KOPT-K1 (cell line): ENCODE measurements at regions not wholly inside any gene's neighbourhood (a gene's known extent, or its start where the extent isn't known, plus 50 kb on each side); places are given as distances from the start of the nearest gene placed in this dataset.

Experiments used
- H3K27ac ChIP-seq: fragments of 200-600 bp; sonication (generic); 2 replicates; pipeline ENCODE4 v1.5.1; 2016; ENCODE audit warnings: antibody characterized with exemption, mild to moderate bottlenecking, low read depth, low read length; ENCODE audit not compliant: poor library complexity, severe bottlenecking
- H3K36me3 ChIP-seq: fragments of 200-600 bp; sonication (generic); 2 replicates; pipeline ENCODE4 v1.5.1; 2017; ENCODE audit warnings: antibody characterized with exemption, mild to moderate bottlenecking, low read length, moderate library complexity; ENCODE audit not compliant: insufficient read depth
- H3K9me3 ChIP-seq: fragments of 200-600 bp; sonication (generic); 2 replicates; pipeline ENCODE4 v1.5.1; 2017; ENCODE audit warnings: antibody characterized with exemption, low read length, mild to moderate bottlenecking; ENCODE audit not compliant: insufficient read depth, poor library complexity, severe bottlenecking

- no peaks in the 10 kb centered on the region for H3K36me3 ChIP-seq
- H3K27ac ChIP-seq, result no peak overlapping the region
- H3K9me3 ChIP-seq, result no peaks in the 10 kb centered on the region
Measured at GRCh38 chr20:40809361-40809760, 120.3 kb upstream of the MAFB start.

- H3K9me3 ChIP-seq, result no peaks in the 10 kb centered on the region
- no peak overlapping the region for H3K27ac ChIP-seq
- no peaks in the 10 kb centered on the region for H3K36me3 ChIP-seq
Measured at GRCh38 chr20:40810332-40811000, 121.4 kb upstream of the MAFB start.

DNA sequence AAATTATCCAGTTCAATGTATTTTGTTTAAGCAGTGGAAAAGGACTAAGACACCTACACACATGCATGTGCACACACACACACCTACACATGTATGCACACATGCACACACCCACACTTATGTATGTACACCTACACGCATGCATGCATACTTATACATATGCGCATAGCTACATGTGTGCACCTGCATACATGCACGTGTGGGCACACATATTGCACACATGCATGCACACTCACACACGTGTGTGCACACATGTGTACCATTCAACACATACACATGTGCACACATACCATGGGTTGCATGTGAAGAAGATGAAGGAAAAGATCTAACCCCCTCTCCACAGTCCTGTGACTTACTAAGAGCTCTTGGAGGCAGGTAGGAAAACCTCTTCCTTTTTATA is 122.0 kb upstream of the MAFB start:
- H3K27ac ChIP-seq, result no peak overlapping the region
- no peaks in the 10 kb centered on the region for H3K9me3 ChIP-seq
- no peaks in the 10 kb centered on the region for H3K36me3 ChIP-seq

DNA sequence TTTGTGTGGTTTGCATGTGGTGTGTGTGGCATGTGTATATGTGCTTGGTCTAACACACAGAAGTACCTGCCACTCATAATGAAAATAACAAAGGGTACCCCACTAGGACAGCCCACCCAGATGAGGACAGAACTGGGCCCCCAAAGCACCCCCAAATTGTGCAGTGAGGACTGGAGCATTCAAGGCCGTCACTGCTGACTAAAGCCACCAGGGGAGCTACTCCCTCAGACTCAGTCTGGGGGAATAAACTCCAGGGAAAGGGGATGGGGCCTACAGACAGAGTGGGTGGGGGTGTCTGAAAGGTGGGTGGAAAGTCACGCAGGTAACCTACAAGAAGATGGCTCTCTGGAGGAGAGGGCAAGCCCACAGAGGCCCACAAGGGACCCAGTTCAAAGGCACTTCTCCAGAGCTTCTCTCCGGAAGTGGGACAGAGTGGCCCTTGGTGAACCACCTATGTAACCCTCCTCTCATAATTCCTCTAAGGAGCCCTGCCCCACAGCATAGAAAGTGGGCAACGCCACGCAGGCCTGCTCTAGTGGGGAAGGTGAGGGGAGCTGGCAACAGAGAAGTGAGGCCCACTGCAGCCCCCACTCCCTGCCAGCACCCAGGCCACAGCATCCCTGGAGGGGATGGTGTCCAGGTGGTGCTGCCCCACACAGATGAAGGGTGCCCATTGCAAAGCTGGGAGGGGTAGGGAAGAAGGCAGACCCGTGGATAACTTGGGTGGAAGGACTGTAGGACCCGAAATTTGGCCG is 122.8 kb upstream of the MAFB start:
- Histone ChIP-seq H3K27ac (no peak overlapping the region), H3K36me3 (no peaks in the 10 kb centered on the region), H3K9me3 (no peaks in the 10 kb centered on the region)

DNA sequence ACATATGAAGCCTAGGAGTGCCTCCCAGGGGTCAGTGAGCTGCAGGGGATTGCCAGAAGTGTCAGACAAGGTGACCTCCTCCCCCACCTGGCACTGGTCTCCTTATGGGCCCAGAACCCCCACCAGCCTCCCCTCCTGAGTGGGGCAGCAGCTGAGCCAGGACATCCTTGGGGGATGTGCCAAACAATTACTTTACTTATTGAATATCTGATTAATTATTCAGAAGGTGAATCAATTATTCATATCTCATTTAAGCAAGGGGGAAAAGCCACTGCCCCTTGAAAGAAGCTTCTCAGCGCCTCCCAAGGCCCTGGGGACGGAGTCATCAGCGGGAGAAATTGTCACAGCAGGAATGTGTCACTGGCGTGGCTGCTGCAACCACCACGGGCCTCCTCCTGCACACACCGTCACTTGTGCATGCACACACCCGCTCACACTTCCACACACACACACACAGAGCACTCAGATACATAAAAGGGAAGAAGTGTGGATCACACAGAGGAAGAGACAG is 123.4 kb upstream of the MAFB start:
- no peaks in the 10 kb centered on the region for H3K9me3 ChIP-seq
- H3K36me3 ChIP-seq, result no peaks in the 10 kb centered on the region
- no peak overlapping the region for H3K27ac ChIP-seq

DNA sequence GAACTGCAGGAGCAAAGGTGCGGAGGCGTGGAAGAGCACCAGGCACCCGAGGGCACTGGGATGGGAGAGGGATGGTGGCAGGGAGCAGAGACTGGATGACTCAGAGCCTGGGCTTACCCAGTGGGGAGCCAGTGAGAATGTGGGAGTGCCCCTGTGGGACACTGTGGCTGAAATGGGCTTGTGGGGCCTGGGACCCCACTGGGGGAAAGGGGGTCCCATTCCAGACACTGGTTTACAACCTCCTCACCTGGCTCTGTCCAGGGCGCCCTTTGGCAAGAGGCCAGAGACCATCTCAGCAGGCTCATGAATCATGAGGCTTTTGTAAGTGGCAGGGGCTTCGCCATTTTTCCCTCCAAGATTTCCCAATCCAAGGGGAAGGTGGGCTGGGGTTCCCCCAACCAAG is 124.0 kb upstream of the MAFB start:
- Histone ChIP-seq H3K9me3 (peaks cover 2% of the 10 kb centered on the region), H3K27ac (no peak overlapping the region), H3K36me3 (no peaks in the 10 kb centered on the region)

DNA sequence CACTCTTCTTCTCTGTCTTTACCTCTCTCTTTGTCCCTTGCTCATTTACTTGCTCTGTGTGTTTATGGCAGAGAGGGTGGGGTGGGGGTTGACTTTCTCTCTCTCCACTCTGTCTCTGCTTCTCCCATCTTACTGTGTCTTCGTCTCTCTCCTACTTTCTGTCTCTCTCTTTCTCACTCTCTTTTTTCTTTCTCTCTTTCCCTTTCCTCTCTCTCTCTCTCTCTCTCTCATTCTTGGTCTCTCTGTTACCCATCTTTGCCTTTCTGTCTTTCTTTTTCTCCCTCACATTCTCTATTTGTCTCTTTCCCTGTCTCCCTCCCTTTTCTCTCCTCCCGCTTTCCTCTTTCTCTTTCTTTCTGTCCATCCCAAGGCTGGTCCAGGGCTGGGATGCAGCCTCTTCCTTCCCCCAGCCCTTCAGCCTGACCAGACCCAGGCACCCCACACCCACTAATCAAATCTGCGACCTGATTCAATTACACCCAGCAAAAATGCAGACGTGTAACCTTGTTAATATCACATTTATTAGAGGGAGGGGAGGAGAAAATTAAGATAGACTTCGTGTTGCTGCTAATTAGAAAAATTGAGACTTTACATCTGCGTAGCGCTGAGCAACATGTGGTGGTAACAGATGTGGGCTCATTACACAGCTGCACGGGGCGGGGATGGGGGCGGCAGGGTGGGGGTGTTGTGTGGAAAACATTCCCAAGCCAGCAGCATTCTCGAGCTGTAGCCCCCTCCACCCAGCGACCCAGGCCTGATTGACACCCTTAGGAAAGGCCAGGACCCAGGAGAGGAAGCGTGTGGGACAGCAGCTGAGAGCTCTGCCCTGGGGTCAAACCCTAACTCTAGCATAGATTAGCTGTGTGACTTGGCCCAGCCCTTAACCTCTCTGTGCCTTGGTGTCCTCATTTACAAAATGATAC is 124.9 kb upstream of the MAFB start:
- H3K27ac ChIP-seq, result no peak overlapping the region
- H3K36me3 ChIP-seq, result no peaks in the 10 kb centered on the region
- H3K9me3 ChIP-seq, result peaks cover 10% of the 10 kb centered on the region

GRCh38 chr20:40814631-40814960 is 125.6 kb upstream of the MAFB start:
- Histone ChIP-seq H3K9me3 (peaks cover 10% of the 10 kb centered on the region), H3K27ac (no peak overlapping the region), H3K36me3 (no peaks in the 10 kb centered on the region)

DNA sequence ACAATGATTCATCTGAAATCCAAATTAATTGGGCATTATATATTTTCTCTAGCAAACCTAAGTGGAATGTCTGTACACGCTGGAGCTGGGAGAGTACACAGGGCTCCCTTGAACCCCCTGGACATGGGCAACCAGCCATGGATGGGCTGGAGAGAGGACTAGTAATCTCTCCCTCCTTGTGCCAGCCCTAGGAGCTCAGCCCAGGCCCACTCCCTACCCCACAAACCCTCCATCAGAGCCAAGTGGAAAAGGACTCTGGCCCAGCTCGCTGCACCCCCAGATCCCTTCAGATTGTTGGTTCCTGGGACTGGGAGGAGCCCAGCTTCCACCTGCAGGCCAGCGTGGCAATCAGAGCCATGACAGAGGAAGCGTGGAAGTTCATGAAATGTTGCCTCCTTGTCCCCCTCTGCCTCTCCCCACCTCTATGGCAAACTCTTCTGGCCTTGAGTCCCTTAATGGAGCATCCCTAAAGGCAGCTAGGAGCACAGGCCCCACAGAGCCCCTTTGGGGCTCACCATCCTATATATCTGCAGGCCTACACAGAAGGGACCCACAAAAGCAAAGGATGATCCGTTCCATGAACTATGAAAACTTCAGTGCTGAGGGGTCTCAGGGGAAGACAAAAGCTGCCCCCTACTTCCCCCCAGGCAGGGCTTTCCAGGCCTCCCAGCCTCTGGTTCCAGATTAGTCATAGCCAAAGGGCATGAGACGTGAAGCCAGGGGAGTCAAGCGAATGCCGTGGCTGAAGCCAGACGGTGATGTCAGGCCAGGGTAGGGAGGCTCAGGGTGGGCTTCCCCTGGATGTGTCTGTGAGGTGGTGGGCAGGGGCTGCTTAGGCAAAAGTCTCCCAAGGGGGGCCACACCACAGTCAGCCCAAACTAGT is 126.4 kb upstream of the MAFB start:
- Histone ChIP-seq H3K36me3 (no peaks in the 10 kb centered on the region), H3K9me3 (peaks cover 10% of the 10 kb centered on the region), H3K27ac (no peak overlapping the region)

DNA sequence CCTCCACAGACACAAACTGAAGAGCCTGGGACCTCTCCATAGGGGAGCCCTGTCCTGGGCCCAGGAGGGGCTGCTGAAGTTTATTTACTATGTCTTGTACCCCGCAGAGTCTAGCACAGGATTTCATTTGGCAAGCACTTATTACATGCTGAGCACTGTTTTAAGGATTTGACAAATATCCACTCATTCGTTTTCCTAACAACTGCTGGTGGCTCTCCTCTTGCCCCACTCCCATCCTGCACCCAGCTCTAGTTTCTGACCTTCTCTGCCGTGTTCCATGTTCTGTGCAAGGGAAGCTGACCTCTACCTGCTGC is 127.0 kb upstream of the MAFB start:
- no peaks in the 10 kb centered on the region for H3K36me3 ChIP-seq
- H3K9me3 ChIP-seq, result peaks cover 10% of the 10 kb centered on the region
- H3K27ac ChIP-seq, result no peak overlapping the region

DNA sequence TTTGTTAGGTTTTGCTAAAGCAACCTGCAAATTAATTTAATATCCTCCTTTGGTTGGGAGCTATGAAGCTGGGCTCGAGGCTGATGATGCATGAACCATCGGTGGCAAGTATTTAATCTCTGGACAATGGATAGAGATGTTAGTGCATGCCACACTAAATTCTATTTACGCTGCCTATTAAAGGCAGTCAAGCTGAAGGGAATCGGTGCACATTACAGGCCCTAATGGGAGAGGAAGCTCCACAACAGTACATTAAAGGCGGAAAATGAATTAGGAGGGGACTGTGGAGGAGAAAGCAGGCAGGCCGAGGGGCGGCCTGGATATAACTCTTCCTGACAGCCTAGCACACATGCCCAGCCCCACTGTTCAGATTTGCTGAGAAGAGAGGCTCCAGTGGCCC is 132.4 kb upstream of the MAFB start:
- H3K9me3 ChIP-seq, result peaks cover 10% of the 10 kb centered on the region
- no peaks in the 10 kb centered on the region for H3K36me3 ChIP-seq
- H3K27ac ChIP-seq, result no peak overlapping the region

DNA sequence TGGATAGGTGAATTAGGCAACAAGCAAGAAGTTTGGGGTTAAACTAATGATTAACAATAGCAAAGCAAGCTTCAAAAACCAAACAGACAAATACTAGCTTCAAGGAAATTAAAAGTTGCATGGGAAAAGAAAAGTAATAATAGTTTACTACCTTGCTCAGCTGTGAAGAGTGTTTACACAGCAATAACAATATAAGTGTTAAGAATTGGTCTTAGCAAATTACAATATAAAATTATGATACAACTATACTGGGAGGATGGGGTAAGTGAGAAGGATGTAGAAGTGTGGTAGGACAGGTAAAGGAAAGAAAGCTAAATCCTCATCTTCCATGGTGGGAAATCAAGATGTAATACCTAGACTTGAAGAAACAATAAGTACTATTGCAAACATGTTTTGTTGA is 137.7 kb upstream of the MAFB start:
- Histone ChIP-seq H3K27ac (no peak overlapping the region), H3K36me3 (no peaks in the 10 kb centered on the region), H3K9me3 (no peaks in the 10 kb centered on the region)

DNA sequence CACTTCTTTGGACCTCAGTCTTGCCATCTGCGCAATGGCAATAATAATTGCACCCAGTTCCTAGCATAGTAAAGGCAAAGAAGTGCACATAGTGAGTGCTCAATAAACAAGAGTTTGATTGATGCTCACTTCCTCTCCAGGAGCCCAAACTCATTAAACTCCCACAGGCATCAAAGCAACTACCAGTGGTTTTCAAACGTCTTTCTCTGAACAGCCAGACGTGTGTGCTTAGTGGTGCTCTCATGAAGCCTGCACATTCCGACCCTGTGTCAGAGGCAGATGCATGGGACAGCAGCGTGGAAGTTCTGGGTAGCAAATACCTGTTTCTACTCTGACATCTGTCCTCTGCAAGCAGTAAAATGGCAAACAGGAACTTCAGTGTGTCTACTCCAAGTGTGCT is 146.3 kb upstream of the MAFB start:
- Histone ChIP-seq H3K36me3 (no peaks in the 10 kb centered on the region), H3K9me3 (peaks cover 29% of the 10 kb centered on the region), H3K27ac (peak overlapping the region; percentile 49)

- H3K9me3 ChIP-seq, result peaks cover 18% of the 10 kb centered on the region
- no peaks in the 10 kb centered on the region for H3K36me3 ChIP-seq
- H3K27ac ChIP-seq, result no peak overlapping the region
Measured at GRCh38 chr20:40838509-40838908, 149.5 kb upstream of the MAFB start.
